ENCODE measurements at regions not wholly inside any gene's neighbourhood (a gene's known extent, or its start where the extent isn't known, plus 50 kb on each side); places are given as distances from the start of the nearest gene placed in this dataset.

GRCh38 chr1:99472893-99473292 is 173.0 kb upstream of the PALMD start:
- Histone ChIP-seq H3K79me2 (no peaks in the 10 kb centered on the region), H3K36me3 (replicated peaks; ENCODE audit: insufficient read depth, low read depth) (no peaks in the 10 kb centered on the region), H3K27me3 (no peaks in the 10 kb centered on the region), H4K20me1 (ENCODE audit: insufficient read depth, poor library complexity, severe bottlenecking) (no peaks in the 10 kb centered on the region), H3K4me2 (no peak overlapping the region), H3K9me3 (ENCODE audit: low read depth) (no peaks in the 10 kb centered on the region), H3K4me3 (no peak overlapping the region), H3K4me1 (ENCODE audit: insufficient read depth) (no peaks in the 10 kb centered on the region), H3K27ac (no peak overlapping the region), H3K9me2 (replicated peaks; ENCODE audit: insufficient read depth) (no peaks in the 10 kb centered on the region), H2AFZ (no peak overlapping the region)
- 90% methylated on average over 4 of the region's 4 CpGs for WGBS (ENCODE audit: low lambda C conversion rate, missing lambda C conversion rate)
- DNase-seq (ENCODE audit: low spot score): no peak
- TF ChIP-seq EZH2phosphoT487 (IDR thresholded peaks at IDR 0.05; ENCODE audit: low read depth, severe bottlenecking, unreplicated experiment) (no peak), EZH2 (IDR thresholded peaks at IDR 0.05; ENCODE audit: borderline replicate concordance) (no peak), CTCF (IDR thresholded peaks at IDR 0.05; ENCODE audit: poor library complexity) (no peak)

GRCh38 chr1:99474350-99474893 is 171.5 kb upstream of the PALMD start:
- no peak overlapping the region for H3K4me3 ChIP-seq
- DNase-seq (ENCODE audit: low spot score): no peak
- H4K20me1 ChIP-seq (ENCODE audit: insufficient read depth, poor library complexity, severe bottlenecking): no peaks in the 10 kb centered on the region
- TF ChIP-seq CTCF (IDR thresholded peaks at IDR 0.05; ENCODE audit: poor library complexity): no peak
- TF ChIP-seq EZH2 (IDR thresholded peaks at IDR 0.05; ENCODE audit: borderline replicate concordance): no peak
- TF ChIP-seq EZH2phosphoT487 (IDR thresholded peaks at IDR 0.05; ENCODE audit: low read depth, severe bottlenecking, unreplicated experiment): no peak
- no peaks in the 10 kb centered on the region for H3K4me1 ChIP-seq (ENCODE audit: insufficient read depth)
- H3K9me2 ChIP-seq (replicated peaks; ENCODE audit: insufficient read depth): no peaks in the 10 kb centered on the region
- no peaks in the 10 kb centered on the region for H3K79me2 ChIP-seq
- H3K4me2 ChIP-seq: no peak overlapping the region
- H3K36me3 ChIP-seq (replicated peaks; ENCODE audit: insufficient read depth, low read depth): no peaks in the 10 kb centered on the region
- no peak overlapping the region for H2AFZ ChIP-seq
- no peaks in the 10 kb centered on the region for H3K9me3 ChIP-seq (ENCODE audit: low read depth)
- WGBS (ENCODE audit: low lambda C conversion rate, missing lambda C conversion rate): 70% methylated on average over 1 of the region's 1 CpG
- H3K27ac ChIP-seq: no peak overlapping the region
- H3K27me3 ChIP-seq: no peaks in the 10 kb centered on the region

GRCh38 chr1:99476058-99476457 is 169.9 kb upstream of the PALMD start:
- H2AFZ ChIP-seq: no peak overlapping the region
- H3K9me3 ChIP-seq (ENCODE audit: low read depth): no peaks in the 10 kb centered on the region
- H4K20me1 ChIP-seq (ENCODE audit: insufficient read depth, poor library complexity, severe bottlenecking): no peaks in the 10 kb centered on the region
- WGBS (ENCODE audit: low lambda C conversion rate, missing lambda C conversion rate): 83% methylated on average over 3 of the region's 3 CpGs
- no peaks in the 10 kb centered on the region for H3K27me3 ChIP-seq
- TF ChIP-seq EZH2 (IDR thresholded peaks at IDR 0.05; ENCODE audit: borderline replicate concordance): no peak
- TF ChIP-seq EZH2phosphoT487 (IDR thresholded peaks at IDR 0.05; ENCODE audit: low read depth, severe bottlenecking, unreplicated experiment): no peak
- no peak for TF ChIP-seq CTCF (IDR thresholded peaks at IDR 0.05; ENCODE audit: poor library complexity)
- no peaks in the 10 kb centered on the region for H3K4me1 ChIP-seq (ENCODE audit: insufficient read depth)
- DNase-seq (ENCODE audit: low spot score): no peak
- H3K4me3 ChIP-seq: no peak overlapping the region
- H3K36me3 ChIP-seq (replicated peaks; ENCODE audit: insufficient read depth, low read depth): no peaks in the 10 kb centered on the region
- no peaks in the 10 kb centered on the region for H3K9me2 ChIP-seq (replicated peaks; ENCODE audit: insufficient read depth)
- no peaks in the 10 kb centered on the region for H3K79me2 ChIP-seq
- no peak overlapping the region for H3K27ac ChIP-seq
- no peak overlapping the region for H3K4me2 ChIP-seq
